K562 (cell line): ENCODE measurements at regions not wholly inside any gene's neighbourhood (a gene's known extent, or its start where the extent isn't known, plus 50 kb on each side); places are given as distances from the start of the nearest gene placed in this dataset.

Source experiments
- ATAC-seq: fragments of 200-7000 bp; cut with Tn5 transposase; 3 replicates; pipeline ENCODE4 v1.9.1; 2020; ENCODE audit warnings: moderate library complexity
- BruUV-seq: library from RNA; stranded (reverse); fragments of 400-500 nt; replicated peaks from 2 replicates; lab custom pipeline; 2021; lab: Mats Ljungman, UMichigan
- CTCF ChIA-PET: fragments of 300-600 bp; formaldehyde crosslinking; extraction: SDS; loops from one replicate; lab custom pipeline; 2021; ENCODE audit warnings: low intra/inter-chr PET ratio; lab: Yijun Ruan, JAX
- POLR2A ChIA-PET: fragments of 300-600, 350-650 bp; sonication (Branson Sonifier 250); formaldehyde crosslinking; extraction: SDS; loops from one replicate; lab custom pipeline; 2021; ENCODE audit warnings: antibody characterized with exemption, inconsistent platforms; lab: Yijun Ruan, JAX
- DNase-seq, 4 experiments: peaks; one replicate each; pipeline versions ENCODE4 v3.0.0 to v3.0.0-alpha.2; 2011 to 2018; ENCODE audit warnings: low spot score in 3 of 4, mixed read lengths in 3 of 4; ENCODE audit errors: extremely low read depth in 1 of 4
- FAIRE-seq: peaks from 2 replicates; lab custom pipeline; 2011; peaks lifted over from hg19 to GRCh38; lab: Jason Lieb, UNC
- H2AFZ ChIP-seq: 2 replicates; pipeline ENCODE4 v1.6.0; 2011; ENCODE audit warnings: low read depth, low read length, control low read depth, inconsistent platforms
- H3K27ac ChIP-seq: fragments of 200-600 bp; 3 replicates; pipeline ENCODE4 v1.8.0; 2011; ENCODE audit warnings: low read depth, mild to moderate bottlenecking, control low read depth, inconsistent platforms, low read length, moderate library complexity, mixed read lengths; ENCODE audit errors: extremely low read depth
- H3K27me3 ChIP-seq, 2 experiments: fragments of 300-600 bp in 1 of 2; 2 replicates in 1 of 2; 3 replicates in 1 of 2; pipeline versions ENCODE4 v1.6.0 to v1.8.0; 2011; ENCODE audit warnings: inconsistent platforms in 2 of 2, low read length in 2 of 2, mild to moderate bottlenecking in 1 of 2, mixed read lengths in 1 of 2, moderate library complexity in 1 of 2; ENCODE audit not compliant: control insufficient read depth in 2 of 2, insufficient read depth in 2 of 2
- H3K36me3 ChIP-seq: fragments of 300-600 bp; 3 replicates; pipeline ENCODE4 v1.8.0; 2011; ENCODE audit warnings: mild to moderate bottlenecking, low read length, inconsistent platforms; ENCODE audit not compliant: control insufficient read depth, insufficient read depth
- H3K4me1 ChIP-seq, 2 experiments: fragments of 200-600 bp in 1 of 2; replicated peaks in 1 of 2; 2 replicates in 1 of 2; 3 replicates in 1 of 2; pipeline versions ENCODE4 v1.5.1 to v1.8.0; 2011; ENCODE audit warnings: inconsistent platforms in 2 of 2, low read length in 2 of 2, mild to moderate bottlenecking in 1 of 2, mixed read lengths in 1 of 2, moderate library complexity in 1 of 2; ENCODE audit not compliant: control insufficient read depth in 2 of 2, insufficient read depth in 2 of 2
- H3K4me2 ChIP-seq: 2 replicates; pipeline ENCODE4 v1.6.1; 2011; ENCODE audit warnings: low read length, control low read depth, inconsistent platforms, mixed read lengths; ENCODE audit not compliant: insufficient read depth
- H3K4me3 ChIP-seq: fragments of 200-600 bp; sonication (generic), shearing (Covaris generic); 2 replicates; pipeline ENCODE4 v1.5.1; 2016; ENCODE audit warnings: control low read depth, inconsistent platforms
- H3K79me2 ChIP-seq: fragments of 200-600 bp; 3 replicates; pipeline ENCODE4 v1.8.0; 2011; ENCODE audit warnings: low read length, inconsistent platforms; ENCODE audit not compliant: control insufficient read depth, insufficient read depth
- H3K9ac ChIP-seq, 2 experiments: 2 replicates each; pipeline versions ENCODE4 v1.6.0 to v1.6.1; 2011; ENCODE audit warnings: low read depth in 2 of 2, low read length in 2 of 2, control low read depth in 1 of 2, inconsistent platforms in 1 of 2, mild to moderate bottlenecking in 1 of 2, mixed read lengths in 1 of 2; ENCODE audit not compliant: insufficient read depth in 1 of 2
- H3K9me1 ChIP-seq: one replicate; pipeline ENCODE4 v1.6.0; 2011; ENCODE audit warnings: inconsistent platforms, mild to moderate bottlenecking, low read length, moderate library complexity; ENCODE audit not compliant: control insufficient read depth, insufficient read depth
- H3K9me3 ChIP-seq: replicated peaks from 2 replicates; pipeline ENCODE4 v1.5.1; 2011; ENCODE audit warnings: low read depth, low read length, inconsistent platforms; ENCODE audit not compliant: control insufficient read depth, insufficient read depth
- H4K20me1 ChIP-seq: replicated peaks from 2 replicates; pipeline ENCODE4 v1.6.1; 2011; ENCODE audit warnings: low read length, inconsistent platforms, mixed read lengths; ENCODE audit not compliant: control insufficient read depth, insufficient read depth
- ARHGAP35 ChIP-seq: fragments of 450-650 bp; IDR thresholded peaks from 2 replicates; pipeline ENCODE4 v1.6.1; 2018; ENCODE audit not compliant: partially characterized antibody
- ATF7 ChIP-seq: fragments of 450-650 bp; IDR thresholded peaks from 2 replicates; pipeline ENCODE4 v1.7.1; 2014; ENCODE audit warnings: mild to moderate bottlenecking, moderate library complexity
- ELK1 ChIP-seq: sonication (generic); formaldehyde crosslinking; IDR thresholded peaks from 2 replicates; pipeline ENCODE4 v1.8.1; 2022; ENCODE audit warnings: missing genetic modification reagents
- MGA ChIP-seq: fragments of 450-650 bp; IDR thresholded peaks from 2 replicates; pipeline ENCODE4 v1.6.1; 2016; ENCODE audit warnings: mild to moderate bottlenecking, moderate library complexity
- TSC22D4 ChIP-seq: fragments of 450-650 bp; IDR thresholded peaks from 2 replicates; pipeline ENCODE4 v1.6.1; 2016; ENCODE audit warnings: missing genetic modification characterization, missing biosample characterization, control low read depth
- XRCC3 ChIP-seq: fragments of 450-650 bp; IDR thresholded peaks from 2 replicates; pipeline ENCODE4 v1.6.1; 2017; ENCODE audit warnings: mild to moderate bottlenecking, moderate library complexity
- ZNF444 ChIP-seq: fragments of 250-450 bp; sonication (Bioruptor Pico); IDR thresholded peaks from 2 replicates; pipeline ENCODE4 v1.4.0; 2020; ENCODE audit warnings: mild to moderate bottlenecking, moderate library complexity
- WGBS: fragments of 100-300 bp; shearing (Covaris generic); methylation state at CpG from one replicate; pipeline ENCODE4 v1.1.6; 2016; ENCODE audit warnings: low coverage, mixed read lengths; ENCODE audit not compliant: insufficient coverage; ENCODE audit errors: missing lambda C conversion rate; 5-methylcytosine and 5-hydroxymethylcytosine counted together
- in situ Hi-C: fragments of 300-500 bp; cut with MboI; formaldehyde crosslinking; loops from 4 replicates; pipeline ENCODE4 v1.15.0; 2018; ENCODE audit warnings: inconsistent platforms, mixed read lengths
- intact Hi-C: fragments of 100-400 bp; cut with micrococcal nuclease; formaldehyde crosslinking; loops from 2 replicates; pipeline ENCODE4 v1.14.2; 2022

GRCh38 chr9:19568946-19569345 is 160.1 kb downstream of the ACER2 start:
- H3K4me2 ChIP-seq, result no peak overlapping the region
- no peaks in the 10 kb centered on the region for H3K36me3 ChIP-seq
- FAIRE-seq (no peak), DNase-seq (no peak), ATAC-seq (no peak)
- no peak overlapping the region for H3K9ac ChIP-seq
- in situ Hi-C loops, result no loop called here
- no peak overlapping the region for H3K4me3 ChIP-seq
- H4K20me1 ChIP-seq, result no peaks in the 10 kb centered on the region
- POLR2A ChIA-PET, result no interaction called here
- no peaks in the 10 kb centered on the region for H3K79me2 ChIP-seq
- no peaks in the 10 kb centered on the region for H3K4me1 ChIP-seq
- H3K27ac ChIP-seq, result no peak overlapping the region
- 0% methylated on average over 3 of the region's 3 CpGs for WGBS
- CTCF ChIA-PET, result no interaction called here
- H3K27me3 ChIP-seq, result no peaks in the 10 kb centered on the region
- BruUV-seq, result no TSS peak
- no peaks in the 10 kb centered on the region for H3K9me1 ChIP-seq
- H2AFZ ChIP-seq, result no peak overlapping the region
- no peaks in the 10 kb centered on the region for H3K9me3 ChIP-seq
- intact Hi-C loops, result no loop called here
- TF ChIP-seq ARHGAP35 (no peak), ATF7 (no peak), ELK1 (CRISPR knock-in tag) (no peak), XRCC3 (no peak), TSC22D4 (tag) (no peak), ZNF444 (no peak), MGA (no peak)
